ENCODE measurements at regions not wholly inside any gene's neighbourhood (a gene's known extent, or its start where the extent isn't known, plus 50 kb on each side); places are given as distances from the start of the nearest gene placed in this dataset.

DNA sequence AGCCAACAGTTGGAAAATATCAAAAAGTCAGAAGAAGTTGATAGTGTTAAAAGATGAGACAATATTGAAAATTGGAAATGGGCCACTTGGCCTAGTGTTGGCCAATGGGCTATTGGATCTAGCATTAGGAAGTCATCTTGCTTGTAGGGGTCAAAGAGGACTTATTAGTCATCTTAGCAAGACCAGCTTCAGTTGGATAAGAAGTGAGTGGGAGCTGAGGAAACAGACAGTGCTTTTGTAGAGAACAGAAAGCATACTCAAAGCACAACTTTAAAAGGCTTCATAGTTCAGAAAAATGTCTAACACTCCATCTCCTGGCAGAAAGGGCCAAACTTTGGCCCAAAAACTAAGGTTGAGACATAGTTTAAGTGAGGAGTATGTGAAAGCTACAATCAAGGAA, 139.9 kb upstream of the PKN2 start:
- no peak for DNase-seq (ENCODE audit: low spot score)
- POLR2A ChIA-PET: no interaction called here

DNA sequence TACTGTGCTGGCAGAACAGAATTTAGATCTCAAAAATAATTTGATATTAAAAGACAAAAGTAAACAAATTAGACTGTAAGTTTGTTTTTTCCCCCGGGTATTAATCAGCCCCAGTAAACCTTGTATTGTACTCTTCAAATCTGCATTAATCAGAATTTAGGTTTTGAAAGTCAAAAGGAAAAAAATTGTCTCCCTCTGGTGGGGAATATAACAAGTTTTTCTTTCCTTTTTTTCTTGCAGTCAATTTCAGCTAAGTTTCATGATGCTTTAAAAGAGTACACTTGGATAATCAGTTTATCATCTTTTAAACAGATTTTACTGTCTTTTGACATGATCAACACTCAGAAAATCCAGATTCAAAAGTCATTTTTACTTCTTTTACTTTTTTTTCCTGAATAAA, 134.5 kb upstream of the PKN2 start:
- DNase-seq (ENCODE audit: low spot score): no peak
- Histone ChIP-seq H3K4me3 (ENCODE audit: low read depth, low read length, poor library complexity, severe bottlenecking) (no peak overlapping the region), H3K79me2 (ENCODE audit: insufficient read depth, low read depth, low read length) (no peaks in the 10 kb centered on the region), H4K20me1 (ENCODE audit: insufficient read depth, low read length) (no peaks in the 10 kb centered on the region), H3K9me2 (ENCODE audit: insufficient read depth, low read length) (no peaks in the 10 kb centered on the region), H3K27ac (ENCODE audit: low read depth, low read length, poor library complexity, severe bottlenecking) (no peak overlapping the region), H3K36me3 (ENCODE audit: insufficient read depth, low read length) (no peaks in the 10 kb centered on the region), H3K9me3 (ENCODE audit: low read length) (no peaks in the 10 kb centered on the region), H3K4me1 (ENCODE audit: insufficient read depth, low read length, poor library complexity, severe bottlenecking) (no peaks in the 10 kb centered on the region), H3K4me2 (ENCODE audit: low read length) (no peak overlapping the region), H2AFZ (ENCODE audit: low read length) (no peak overlapping the region)
- intact Hi-C loops (cut with micrococcal nuclease; ENCODE audit: unreplicated experiment): no loop called here
- BruUV-seq (replicated peaks): no TSS peak
- ChIA-PET CTCF (ENCODE audit: unreplicated experiment) (no interaction called here), POLR2A (no interaction called here)
- TF ChIP-seq, protein P1, sequence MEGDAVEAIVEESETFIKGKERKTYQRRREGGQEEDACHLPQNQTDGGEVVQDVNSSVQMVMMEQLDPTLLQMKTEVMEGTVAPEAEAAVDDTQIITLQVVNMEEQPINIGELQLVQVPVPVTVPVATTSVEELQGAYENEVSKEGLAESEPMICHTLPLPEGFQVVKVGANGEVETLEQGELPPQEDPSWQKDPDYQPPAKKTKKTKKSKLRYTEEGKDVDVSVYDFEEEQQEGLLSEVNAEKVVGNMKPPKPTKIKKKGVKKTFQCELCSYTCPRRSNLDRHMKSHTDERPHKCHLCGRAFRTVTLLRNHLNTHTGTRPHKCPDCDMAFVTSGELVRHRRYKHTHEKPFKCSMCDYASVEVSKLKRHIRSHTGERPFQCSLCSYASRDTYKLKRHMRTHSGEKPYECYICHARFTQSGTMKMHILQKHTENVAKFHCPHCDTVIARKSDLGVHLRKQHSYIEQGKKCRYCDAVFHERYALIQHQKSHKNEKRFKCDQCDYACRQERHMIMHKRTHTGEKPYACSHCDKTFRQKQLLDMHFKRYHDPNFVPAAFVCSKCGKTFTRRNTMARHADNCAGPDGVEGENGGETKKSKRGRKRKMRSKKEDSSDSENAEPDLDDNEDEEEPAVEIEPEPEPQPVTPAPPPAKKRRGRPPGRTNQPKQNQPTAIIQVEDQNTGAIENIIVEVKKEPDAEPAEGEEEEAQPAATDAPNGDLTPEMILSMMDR (conservative IDR thresholded peaks at IDR 0.05; ENCODE audit: low read length): peak; percentile 51; the same call in 1 of the 2 replicates
- TF ChIP-seq EZH2phosphoT487 (IDR thresholded peaks at IDR 0.05; ENCODE audit: borderline replicate concordance, low read depth, low read length): no peak

More for the DNA sequence above, 139.9 kb upstream of the PKN2 start:
- Histone ChIP-seq H3K9me3 (ENCODE audit: low read length) (no peaks in the 10 kb centered on the region), H3K36me3 (ENCODE audit: insufficient read depth, low read length) (no peaks in the 10 kb centered on the region), H3K4me1 (ENCODE audit: insufficient read depth, low read length, poor library complexity, severe bottlenecking) (no peaks in the 10 kb centered on the region), H2AFZ (ENCODE audit: low read length) (no peak overlapping the region), H3K4me3 (ENCODE audit: low read depth, low read length, poor library complexity, severe bottlenecking) (no peak overlapping the region), H3K79me2 (ENCODE audit: insufficient read depth, low read depth, low read length) (no peaks in the 10 kb centered on the region), H3K4me2 (ENCODE audit: low read length) (no peak overlapping the region), H3K27ac (ENCODE audit: low read depth, low read length, poor library complexity, severe bottlenecking) (no peak overlapping the region), H3K9me2 (ENCODE audit: insufficient read depth, low read length) (no peaks in the 10 kb centered on the region), H4K20me1 (ENCODE audit: insufficient read depth, low read length) (no peaks in the 10 kb centered on the region)
- intact Hi-C loops (cut with micrococcal nuclease; ENCODE audit: unreplicated experiment): no loop called here
- CTCF ChIA-PET (ENCODE audit: unreplicated experiment): no interaction called here
- no TSS peak for BruUV-seq (replicated peaks)
- TF ChIP-seq EZH2phosphoT487 (IDR thresholded peaks at IDR 0.05; ENCODE audit: borderline replicate concordance, low read depth, low read length): no peak
- TF ChIP-seq, protein P1 (conservative IDR thresholded peaks at IDR 0.05; ENCODE audit: low read length): no peak

DNA sequence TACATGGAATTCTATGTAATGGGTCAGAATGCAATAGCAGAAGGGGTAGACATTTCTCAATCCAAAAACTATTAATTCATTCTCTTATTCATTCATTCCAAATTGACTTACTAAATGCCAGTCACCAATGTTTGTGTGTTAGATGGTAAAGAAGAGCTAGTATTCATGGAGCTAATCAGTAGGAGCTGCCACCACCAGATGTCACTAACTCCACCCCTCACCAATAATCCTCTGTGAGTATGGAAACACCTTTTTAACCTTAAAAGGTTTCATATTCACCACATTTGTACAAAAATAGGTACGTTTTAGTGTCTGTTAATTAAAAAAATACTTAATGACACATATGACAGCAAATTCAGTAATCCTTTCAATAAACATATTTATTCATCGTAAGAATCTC, 131.8 kb upstream of the PKN2 start:
- ChIA-PET POLR2A (interaction anchor here (0.7 to 0.8 kb wide), 2 partner anchors 14 to 311 kb away, joined by 3 to 4 read pairs; no protein-coding TSS in a partner anchor), CTCF (ENCODE audit: unreplicated experiment) (no interaction called here)
- Histone ChIP-seq H3K9me2 (ENCODE audit: insufficient read depth, low read length) (no peaks in the 10 kb centered on the region), H3K36me3 (ENCODE audit: insufficient read depth, low read length) (no peaks in the 10 kb centered on the region), H3K79me2 (ENCODE audit: insufficient read depth, low read depth, low read length) (no peaks in the 10 kb centered on the region), H3K9me3 (ENCODE audit: low read length) (no peaks in the 10 kb centered on the region), H3K4me1 (ENCODE audit: insufficient read depth, low read length, poor library complexity, severe bottlenecking) (no peaks in the 10 kb centered on the region), H3K4me3 (ENCODE audit: low read depth, low read length, poor library complexity, severe bottlenecking) (no peak overlapping the region), H4K20me1 (ENCODE audit: insufficient read depth, low read length) (no peaks in the 10 kb centered on the region), H2AFZ (ENCODE audit: low read length) (no peak overlapping the region), H3K4me2 (ENCODE audit: low read length) (no peak overlapping the region), H3K27ac (ENCODE audit: low read depth, low read length, poor library complexity, severe bottlenecking) (no peak overlapping the region)
- no peak for DNase-seq (ENCODE audit: low spot score)
- intact Hi-C loops (cut with micrococcal nuclease; ENCODE audit: unreplicated experiment): no loop called here
- no peak for TF ChIP-seq EZH2phosphoT487 (IDR thresholded peaks at IDR 0.05; ENCODE audit: borderline replicate concordance, low read depth, low read length)
- TF ChIP-seq, protein P1 (conservative IDR thresholded peaks at IDR 0.05; ENCODE audit: low read length): peak; percentile 49
- BruUV-seq (replicated peaks): no TSS peak

Measured in OCI-LY7 (cell line).